Duodenal mucosa (tissue), 2 donors: ENCODE measurements at regions not wholly inside any gene's neighbourhood (a gene's known extent, or its start where the extent isn't known, plus 50 kb on each side); places are given as distances from the start of the nearest gene placed in this dataset.

ENCODE experiments used
- H3K27ac ChIP-seq: one replicate; pipeline ENCODE4 v1.7.0; 2013; ENCODE audit warnings: low read depth, low read length
- H3K27me3 ChIP-seq, 2 donors: one replicate each; pipeline ENCODE4 v1.7.0; 2013; ENCODE audit warnings: low read length in 2 of 2, control low read depth in 1 of 2; ENCODE audit not compliant: insufficient read depth in 2 of 2, control insufficient read depth in 1 of 2
- H3K36me3 ChIP-seq, 2 donors: one replicate each; pipeline ENCODE4 v1.7.0; 2013; ENCODE audit warnings: low read length in 2 of 2, control low read depth in 1 of 2; ENCODE audit not compliant: insufficient read depth in 2 of 2, control insufficient read depth in 1 of 2
- H3K4me1 ChIP-seq, 2 donors: one replicate each; pipeline ENCODE4 v1.7.0; 2013; ENCODE audit warnings: low read length in 2 of 2, control low read depth in 1 of 2; ENCODE audit not compliant: insufficient read depth in 2 of 2, control insufficient read depth in 1 of 2
- H3K4me3 ChIP-seq, 2 donors: one replicate each; pipeline ENCODE4 v1.7.0; 2013; ENCODE audit warnings: low read length in 2 of 2, low read depth in 1 of 2
- H3K9ac ChIP-seq, 2 donors: one replicate each; pipeline ENCODE4 v1.7.0; 2013; ENCODE audit warnings: low read length in 2 of 2, low read depth in 1 of 2
- H3K9me3 ChIP-seq, 2 donors: one replicate each; pipeline ENCODE4 v1.7.0; 2013; ENCODE audit warnings: low read length in 2 of 2, control low read depth in 1 of 2; ENCODE audit not compliant: control insufficient read depth in 1 of 2

- no peak overlapping the region for H3K27ac ChIP-seq
- H3K4me1 ChIP-seq: no peaks in the 10 kb centered on the region
These were observed 256.3 kb upstream of the SEMA6D start for GRCh38 chr15:47460795-47461573.

GRCh38 chr15:47461652-47462141 is 255.6 kb upstream of the SEMA6D start:
- H3K36me3 ChIP-seq: no peaks in the 10 kb centered on the region
- no peaks in the 10 kb centered on the region for H3K9me3 ChIP-seq
- H3K4me3 ChIP-seq: no peak overlapping the region
- H3K27me3 ChIP-seq: no peaks in the 10 kb centered on the region
- no peak overlapping the region for H3K9ac ChIP-seq
- H3K27ac ChIP-seq: no peak overlapping the region
- H3K4me1 ChIP-seq: no peaks in the 10 kb centered on the region

More at GRCh38 chr15:47460795-47461573, 256.3 kb upstream of the SEMA6D start:
- Histone ChIP-seq H3K36me3 (no peaks in the 10 kb centered on the region), H3K27me3 (no peaks in the 10 kb centered on the region), H3K9ac (no peak overlapping the region), H3K9me3 (no peaks in the 10 kb centered on the region), H3K4me3 (no peak overlapping the region)

GRCh38 chr15:47466357-47466756 is 250.9 kb upstream of the SEMA6D start:
- Histone ChIP-seq H3K9ac (no peak overlapping the region), H3K4me1 (no peaks in the 10 kb centered on the region), H3K27ac (no peak overlapping the region), H3K4me3 (no peak overlapping the region), H3K9me3 (no peaks in the 10 kb centered on the region), H3K36me3 (no peaks in the 10 kb centered on the region), H3K27me3 (no peaks in the 10 kb centered on the region)

GRCh38 chr15:47470983-47471382 is 246.3 kb upstream of the SEMA6D start:
- no peaks in the 10 kb centered on the region for H3K36me3 ChIP-seq
- H3K9ac ChIP-seq: no peak overlapping the region
- H3K4me1 ChIP-seq: no peaks in the 10 kb centered on the region
- no peaks in the 10 kb centered on the region for H3K9me3 ChIP-seq
- no peak overlapping the region for H3K4me3 ChIP-seq
- H3K27me3 ChIP-seq: no peaks in the 10 kb centered on the region
- H3K27ac ChIP-seq: no peak overlapping the region

GRCh38 chr15:47473106-47473725 is 244.1 kb upstream of the SEMA6D start:
- H3K9me3 ChIP-seq: no peaks in the 10 kb centered on the region
- H3K36me3 ChIP-seq: no peaks in the 10 kb centered on the region
- H3K4me1 ChIP-seq: no peaks in the 10 kb centered on the region
- H3K4me3 ChIP-seq: no peak overlapping the region
- no peak overlapping the region for H3K9ac ChIP-seq
- no peaks in the 10 kb centered on the region for H3K27me3 ChIP-seq
- no peak overlapping the region for H3K27ac ChIP-seq

GRCh38 chr15:47473832-47474231 is 243.5 kb upstream of the SEMA6D start:
- Histone ChIP-seq H3K27ac (no peak overlapping the region), H3K4me1 (no peaks in the 10 kb centered on the region), H3K9ac (no peak overlapping the region), H3K4me3 (no peak overlapping the region), H3K36me3 (no peaks in the 10 kb centered on the region), H3K27me3 (no peaks in the 10 kb centered on the region), H3K9me3 (no peaks in the 10 kb centered on the region)

- no peak overlapping the region for H3K9ac ChIP-seq
- H3K4me3 ChIP-seq: no peak overlapping the region
- no peaks in the 10 kb centered on the region for H3K4me1 ChIP-seq
- H3K27me3 ChIP-seq: no peaks in the 10 kb centered on the region
- no peaks in the 10 kb centered on the region for H3K36me3 ChIP-seq
- no peaks in the 10 kb centered on the region for H3K9me3 ChIP-seq
- H3K27ac ChIP-seq: no peak overlapping the region
These were observed 242.0 kb upstream of the SEMA6D start for GRCh38 chr15:47475336-47475735.

GRCh38 chr15:47477341-47477740 is 240.0 kb upstream of the SEMA6D start:
- Histone ChIP-seq H3K36me3 (no peaks in the 10 kb centered on the region), H3K9me3 (no peaks in the 10 kb centered on the region), H3K27ac (no peak overlapping the region), H3K9ac (no peak overlapping the region), H3K27me3 (no peaks in the 10 kb centered on the region), H3K4me1 (no peaks in the 10 kb centered on the region), H3K4me3 (no peak overlapping the region)

- Histone ChIP-seq H3K4me1 (no peaks in the 10 kb centered on the region), H3K4me3 (no peak overlapping the region), H3K27ac (no peak overlapping the region), H3K27me3 (no peaks in the 10 kb centered on the region), H3K9ac (no peak overlapping the region), H3K36me3 (no peaks in the 10 kb centered on the region), H3K9me3 (no peaks in the 10 kb centered on the region)
These were observed 233.2 kb upstream of the SEMA6D start for GRCh38 chr15:47484059-47484458.

- Histone ChIP-seq H3K4me1 (no peaks in the 10 kb centered on the region), H3K27ac (no peak overlapping the region), H3K9me3 (no peaks in the 10 kb centered on the region), H3K27me3 (no peaks in the 10 kb centered on the region), H3K36me3 (no peaks in the 10 kb centered on the region), H3K4me3 (no peak overlapping the region), H3K9ac (no peak overlapping the region)
These were observed 232.3 kb upstream of the SEMA6D start for GRCh38 chr15:47484997-47485396.
